H1 (cell line): ENCODE measurements at regions not wholly inside any gene's neighbourhood (a gene's known extent, or its start where the extent isn't known, plus 50 kb on each side); places are given as distances from the start of the nearest gene placed in this dataset.

Source experiments
- CTCF ChIA-PET: fragments of 300-600 bp; sonication (Branson Sonifier 250); formaldehyde crosslinking; loops from one replicate; lab custom pipeline; 2021; ENCODE audit not compliant: partially characterized antibody; lab: Charles Lee
- POLR2A ChIA-PET: fragments of 300-600 bp; sonication (Branson Sonifier 250); formaldehyde crosslinking; loops from one replicate; lab custom pipeline; 2021; ENCODE audit warnings: inconsistent platforms; ENCODE audit not compliant: partially characterized antibody; lab: Charles Lee
- DNase-seq, 2 experiments: peaks; one replicate each; pipeline versions ENCODE4 v3.0.0 to v3.0.0-alpha.2; 2010 to 2022; ENCODE audit warnings: low spot score in 2 of 2, low read depth in 1 of 2, mixed read lengths in 1 of 2
- FAIRE-seq: peaks from 2 replicates; lab custom pipeline; 2011; peaks lifted over from hg19 to GRCh38; lab: Jason Lieb, UNC
- H2AFZ ChIP-seq: 2 replicates; pipeline ENCODE4 v1.8.1; 2012; ENCODE audit warnings: low read length, inconsistent platforms
- H2AK5ac ChIP-seq: 2 replicates; pipeline ENCODE4 v1.6.1; 2013; ENCODE audit warnings: low read depth, low read length
- H2BK120ac ChIP-seq: replicated peaks from 2 replicates; pipeline ENCODE3; 2013; ENCODE audit warnings: low read depth, low read length, inconsistent platforms
- H2BK12ac ChIP-seq: 2 replicates; pipeline ENCODE4 v1.6.1; 2013; ENCODE audit warnings: low read depth, low read length
- H2BK15ac ChIP-seq: 2 replicates; pipeline ENCODE4 v1.6.1; 2013; ENCODE audit warnings: low read length
- H2BK20ac ChIP-seq: 2 replicates; pipeline ENCODE4 v1.6.1; 2013; ENCODE audit warnings: low read length
- H2BK5ac ChIP-seq: 2 replicates; pipeline ENCODE4 v1.6.1; 2013; ENCODE audit warnings: low read depth, low read length
- H3K14ac ChIP-seq: 2 replicates; pipeline ENCODE4 v1.6.1; 2013; ENCODE audit warnings: inconsistent platforms; ENCODE audit not compliant: insufficient read length
- H3K18ac ChIP-seq: 2 replicates; pipeline ENCODE4 v1.6.1; 2013; ENCODE audit warnings: low read length; ENCODE audit errors: extremely low read depth
- H3K23ac ChIP-seq: 2 replicates; pipeline ENCODE4 v1.6.1; 2013; ENCODE audit warnings: inconsistent platforms; ENCODE audit not compliant: insufficient read length
- H3K23me2 ChIP-seq: 2 replicates; pipeline ENCODE4 v1.6.1; 2013; ENCODE audit warnings: low read depth, low read length
- H3K27ac ChIP-seq: 2 replicates; pipeline ENCODE4 v1.6.1; 2011; ENCODE audit warnings: low read depth, low read length, inconsistent platforms
- H3K27me3 ChIP-seq, 4 experiments: replicated peaks in 1 of 4; 1 replicate in 1 of 4; 2 replicates in 3 of 4; pipeline versions ENCODE4 v1.6.1 to v1.8.1; 2011 to 2013; ENCODE audit warnings: low read length in 3 of 4, mild to moderate bottlenecking in 3 of 4, inconsistent platforms in 2 of 4, mixed read lengths in 2 of 4, moderate library complexity in 1 of 4; ENCODE audit not compliant: control insufficient read depth in 3 of 4, insufficient read depth in 3 of 4; ENCODE audit errors: extremely low read depth in 1 of 4
- H3K36me3 ChIP-seq, 4 experiments: 2 replicates each; pipeline versions ENCODE4 v1.6.1 to v1.8.1; 2011 to 2013; ENCODE audit warnings: mild to moderate bottlenecking in 4 of 4, low read length in 3 of 4, moderate library complexity in 2 of 4, control low read depth in 1 of 4, inconsistent platforms in 1 of 4; ENCODE audit not compliant: insufficient read depth in 4 of 4, control insufficient read depth in 2 of 4
- H3K4ac ChIP-seq: replicated peaks from 2 replicates; pipeline ENCODE3; 2013; ENCODE audit warnings: low read length, low read depth, mixed read lengths, inconsistent platforms; ENCODE audit not compliant: insufficient read length
- H3K4me1 ChIP-seq, 4 experiments: replicated peaks in 1 of 4; 1 replicate in 1 of 4; 2 replicates in 3 of 4; pipeline versions ENCODE4 v1.6.1 to v1.8.1; 2011 to 2013; ENCODE audit warnings: low read length in 3 of 4, inconsistent platforms in 2 of 4, mixed read lengths in 1 of 4; ENCODE audit not compliant: insufficient read depth in 4 of 4, control insufficient read depth in 3 of 4
- H3K4me2 ChIP-seq, 2 experiments: 2 replicates each; pipeline versions ENCODE4 v1.6.1 to v1.8.1; 2011 to 2013; ENCODE audit warnings: low read depth in 2 of 2, low read length in 2 of 2, control low read depth in 1 of 2, inconsistent platforms in 1 of 2, mild to moderate bottlenecking in 1 of 2; ENCODE audit not compliant: insufficient read depth in 1 of 2
- H3K4me3 ChIP-seq, 4 experiments: fragments of 200-600, 300-600 bp in 1 of 4; sonication (generic), shearing (Covaris generic), sonication (Bioruptor Twin) in 1 of 4; 2 replicates each; pipeline versions ENCODE4 v1.5.1 to v1.8.1; 2011 to 2016; ENCODE audit warnings: low read length in 4 of 4, low read depth in 3 of 4, control low read depth in 2 of 4, inconsistent platforms in 2 of 4, mild to moderate bottlenecking in 2 of 4, mixed read lengths in 1 of 4, moderate library complexity in 1 of 4; ENCODE audit not compliant: insufficient read depth in 2 of 4; ENCODE audit errors: extremely low read depth in 1 of 4
- H3K56ac ChIP-seq: replicated peaks from 2 replicates; pipeline ENCODE3; 2013; ENCODE audit warnings: low read depth, mild to moderate bottlenecking, mixed read lengths, low read length, inconsistent platforms; ENCODE audit not compliant: insufficient read length
- H3K79me1 ChIP-seq: 2 replicates; pipeline ENCODE4 v1.6.1; 2013; ENCODE audit warnings: low read depth, low read length, control low read depth
- H3K79me2 ChIP-seq, 2 experiments: 2 replicates each; pipeline versions ENCODE4 v1.6.1 to v1.8.1; 2012 to 2013; ENCODE audit warnings: low read length in 2 of 2, mild to moderate bottlenecking in 2 of 2, inconsistent platforms in 1 of 2; ENCODE audit not compliant: insufficient read depth in 2 of 2, control insufficient read depth in 1 of 2
- H3K9ac ChIP-seq, 4 experiments: replicated peaks in 1 of 4; 1 replicate in 1 of 4; 2 replicates in 3 of 4; pipeline versions ENCODE4 v1.6.1 to v1.8.1; 2011 to 2013; ENCODE audit warnings: low read depth in 3 of 4, low read length in 3 of 4, control low read depth in 2 of 4, mild to moderate bottlenecking in 2 of 4, moderate library complexity in 2 of 4, inconsistent platforms in 1 of 4; ENCODE audit errors: extremely low read depth in 1 of 4
- H3K9me3 ChIP-seq, 2 experiments: 2 replicates each; pipeline versions ENCODE4 v1.6.1 to v1.8.1; 2012 to 2013; ENCODE audit warnings: mild to moderate bottlenecking in 2 of 2, moderate library complexity in 2 of 2, control low read depth in 1 of 2, inconsistent platforms in 1 of 2, low read depth in 1 of 2, low read length in 1 of 2, mixed read lengths in 1 of 2; ENCODE audit not compliant: insufficient read depth in 2 of 2
- H4K20me1 ChIP-seq, 2 experiments: replicated peaks in 1 of 2; 2 replicates each; pipeline versions ENCODE3 to v1.8.1; 2011 to 2013; ENCODE audit warnings: inconsistent platforms in 2 of 2, low read length in 2 of 2, mild to moderate bottlenecking in 1 of 2; ENCODE audit not compliant: insufficient read depth in 2 of 2, control insufficient read depth in 1 of 2
- H4K5ac ChIP-seq: 2 replicates; pipeline ENCODE4 v1.6.1; 2013; ENCODE audit warnings: low read length, low read depth, mixed read lengths, inconsistent platforms; ENCODE audit not compliant: insufficient read length
- H4K8ac ChIP-seq: 2 replicates; pipeline ENCODE4 v1.8.0; 2013; ENCODE audit warnings: mild to moderate bottlenecking, moderate library complexity, low read length, inconsistent platforms; ENCODE audit not compliant: insufficient read depth; ENCODE audit errors: extremely low read depth
- H4K91ac ChIP-seq: replicated peaks from 2 replicates; pipeline ENCODE3; 2013; ENCODE audit warnings: low read length, mixed read lengths, inconsistent platforms; ENCODE audit not compliant: insufficient read length
- CHD2 ChIP-seq: IDR thresholded peaks from 2 replicates; pipeline ENCODE4 v1.6.1; 2012; ENCODE audit warnings: low read length, improper control_type of control experiment
- POLR2AphosphoS5 ChIP-seq: IDR thresholded peaks from 2 replicates; pipeline ENCODE4 v1.6.1; 2011; ENCODE audit warnings: low read depth, low read length
- WGBS, 2 experiments: shearing (Covaris generic) in 1 of 2; methylation state at CpG; one replicate each; pipeline versions ENCODE4 v1.1.6 to v1.1.7; 2013 to 2015; ENCODE audit warnings: low lambda C conversion rate in 2 of 2, mixed read lengths in 2 of 2, inconsistent platforms in 1 of 2, low coverage in 1 of 2, missing lambda C conversion rate in 1 of 2; ENCODE audit not compliant: insufficient replicate concordance in 2 of 2, insufficient coverage in 1 of 2, insufficient read length in 1 of 2; ENCODE audit errors: extremely low coverage in 1 of 2, missing lambda C conversion rate in 1 of 2; 5-methylcytosine and 5-hydroxymethylcytosine counted together

GRCh38 chr2:149661844-149662243, 74.3 kb upstream of the MMADHC start:
- ChIA-PET POLR2A (no interaction called here), CTCF (no interaction called here)
- H4K8ac ChIP-seq = no peak overlapping the region
- H2BK12ac ChIP-seq = no peak overlapping the region
- H2BK120ac ChIP-seq = no peak overlapping the region
- H3K27me3 ChIP-seq = no peaks in the 10 kb centered on the region
- no peak overlapping the region for H2AFZ ChIP-seq
- H3K4ac ChIP-seq = no peak overlapping the region
- no peak overlapping the region for H2BK5ac ChIP-seq
- 100% methylated on average over 1 of the region's 1 CpG; no CpG with 5 or more reads in 1 of the 2 experiments for WGBS, 2 experiments
- no peak for FAIRE-seq
- no peak overlapping the region for H3K4me2 ChIP-seq
- H4K5ac ChIP-seq = no peak overlapping the region
- no peak overlapping the region for H2BK20ac ChIP-seq
- H3K14ac ChIP-seq = no peak overlapping the region
- no peak for TF ChIP-seq POLR2AphosphoS5
- no peak for TF ChIP-seq CHD2
- TF ChIP-seq, all 59 proteins: peak for 0
- H2BK15ac ChIP-seq = no peak overlapping the region
- H3K56ac ChIP-seq = no peak overlapping the region
- no peaks in the 10 kb centered on the region for H3K4me1 ChIP-seq
- no peaks in the 10 kb centered on the region for H3K9me3 ChIP-seq
- H3K79me1 ChIP-seq = no peaks in the 10 kb centered on the region
- no peak overlapping the region for H2AK5ac ChIP-seq
- H3K27ac ChIP-seq = no peak overlapping the region
- H3K23me2 ChIP-seq = no peaks in the 10 kb centered on the region
- no peaks in the 10 kb centered on the region for H3K36me3 ChIP-seq
- DNase-seq = no peak
- no peak overlapping the region for H3K4me3 ChIP-seq
- H4K91ac ChIP-seq = no peak overlapping the region
- no peak overlapping the region for H3K18ac ChIP-seq
- no peak overlapping the region for H3K23ac ChIP-seq
- H3K9ac ChIP-seq = no peak overlapping the region
- H4K20me1 ChIP-seq = no peaks in the 10 kb centered on the region
- H3K79me2 ChIP-seq = no peaks in the 10 kb centered on the region
